HG03097 (cell line): ENCODE measurements at regions not wholly inside any gene's neighbourhood (a gene's known extent, or its start where the extent isn't known, plus 50 kb on each side); places are given as distances from the start of the nearest gene placed in this dataset.

ENCODE experiments used
- ATAC-seq: cut with Tn5 transposase; IDR thresholded peaks from one replicate; pipeline ENCODE4 v1.9.1; 2021; ENCODE audit not compliant: unreplicated experiment, low FRiP score

- no peak for ATAC-seq
Measured at GRCh38 chr6:45794465-45794864, 221.2 kb downstream of the CLIC5 start.

- no peak for ATAC-seq
Measured at GRCh38 chr6:45791211-45792168, 224.2 kb downstream of the CLIC5 start.

- no peak for ATAC-seq
Measured at GRCh38 chr6:45789238-45789637, 226.4 kb downstream of the CLIC5 start.

GRCh38 chr6:45787384-45787783, 228.3 kb downstream of the CLIC5 start:
- no peak for ATAC-seq

- no peak for ATAC-seq
Measured at GRCh38 chr6:45786355-45786781, 229.3 kb downstream of the CLIC5 start.

- no peak for ATAC-seq
Measured at GRCh38 chr6:45784250-45784649, 231.4 kb downstream of the CLIC5 start.

- ATAC-seq = no peak
Measured at GRCh38 chr6:45783716-45784115, 231.9 kb downstream of the CLIC5 start.

GRCh38 chr6:45781890-45782289, 233.8 kb downstream of the CLIC5 start:
- ATAC-seq = no peak

GRCh38 chr6:45780523-45780922, 235.1 kb downstream of the CLIC5 start:
- ATAC-seq = no peak

GRCh38 chr6:45775026-45775697, 240.5 kb downstream of the CLIC5 start:
- no peak for ATAC-seq

GRCh38 chr6:45773906-45774305, 241.8 kb downstream of the CLIC5 start:
- ATAC-seq = no peak

GRCh38 chr6:45772886-45773495, 242.7 kb downstream of the CLIC5 start:
- ATAC-seq = no peak

GRCh38 chr6:45772051-45772450, 243.6 kb downstream of the CLIC5 start:
- ATAC-seq = no peak

- ATAC-seq = no peak
Measured at GRCh38 chr6:45763281-45763680, 252.4 kb downstream of the CLIC5 start.

- no peak for ATAC-seq
Measured at GRCh38 chr6:45759472-45759810, 256.2 kb downstream of the CLIC5 start.

- no peak for ATAC-seq
Measured at GRCh38 chr6:45758787-45759471, 256.7 kb downstream of the CLIC5 start.

- ATAC-seq = no peak
Measured at GRCh38 chr6:45757443-45758130, 258.1 kb downstream of the CLIC5 start.

GRCh38 chr6:45756606-45757005, 259.1 kb downstream of the CLIC5 start:
- ATAC-seq = no peak

GRCh38 chr6:45754432-45754831, 261.2 kb downstream of the CLIC5 start:
- no peak for ATAC-seq

- no peak for ATAC-seq
Measured at GRCh38 chr6:45746046-45746445, 269.6 kb downstream of the CLIC5 start.
